Neutrophil (primary cell): ENCODE measurements at regions not wholly inside any gene's neighbourhood (a gene's known extent, or its start where the extent isn't known, plus 50 kb on each side); places are given as distances from the start of the nearest gene placed in this dataset.

Source experiments
- H3K27ac ChIP-seq: fragments of 200-600 bp; sonication (generic); 2 replicates; pipeline ENCODE4 v1.5.1; 2016; ENCODE audit warnings: mild to moderate bottlenecking, moderate library complexity
- H3K27me3 ChIP-seq: fragments of 200-600 bp; sonication (generic); 2 replicates; pipeline ENCODE4 v1.6.0; 2016; ENCODE audit warnings: mild to moderate bottlenecking
- H3K36me3 ChIP-seq: fragments of 200-600 bp; sonication (generic); 2 replicates; pipeline ENCODE4 v1.5.1; 2017
- H3K4me1 ChIP-seq, 2 experiments: fragments of 200-600 bp in 1 of 2; sonication (generic) in 1 of 2; 1 replicate in 1 of 2; 2 replicates in 1 of 2; pipeline versions ENCODE4 v1.5.1 to v1.6.1; 2013 to 2016; ENCODE audit warnings: low read depth in 1 of 2, low read length in 1 of 2, mild to moderate bottlenecking in 1 of 2, moderate library complexity in 1 of 2; ENCODE audit not compliant: control insufficient read depth in 1 of 2, insufficient read depth in 1 of 2
- H3K4me3 ChIP-seq, 2 experiments: fragments of 200-600 bp in 1 of 2; sonication (generic) in 1 of 2; 1 replicate in 1 of 2; 2 replicates in 1 of 2; pipeline ENCODE4 v1.5.1; 2013 to 2016; ENCODE audit warnings: low read depth in 1 of 2, low read length in 1 of 2, mild to moderate bottlenecking in 1 of 2, moderate library complexity in 1 of 2
- H3K9me3 ChIP-seq: fragments of 200-600 bp; sonication (generic); 2 replicates; pipeline ENCODE4 v1.5.1; 2016
- TF ChIP-seq, protein P1 (sequence below): fragments of 200-600 bp; sonication (generic); IDR thresholded peaks from 2 replicates; pipeline ENCODE4 v1.5.1; 2016; ENCODE audit warnings: antibody characterized with exemption

DNA sequence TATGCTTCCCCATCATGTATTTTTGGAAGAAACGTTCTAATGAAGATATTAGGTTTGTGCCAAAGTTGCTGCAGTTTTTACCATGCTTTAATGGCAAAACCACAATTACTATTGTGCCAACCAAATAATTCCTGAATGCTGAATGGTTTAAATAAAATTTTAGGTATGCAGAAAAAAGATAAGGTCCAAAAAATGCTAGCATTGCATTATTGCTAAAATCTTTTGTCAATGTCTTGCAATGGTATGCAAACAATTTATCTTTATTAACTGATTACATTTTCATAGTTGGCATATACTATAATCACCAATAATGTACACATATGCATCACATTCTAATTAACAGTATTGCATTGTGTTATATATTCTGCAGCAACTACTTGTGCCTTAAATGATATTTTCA lies 1657.4 kb upstream of the IGFBP7 start:
- Histone ChIP-seq H3K4me3 (no peak overlapping the region), H3K9me3 (no peaks in the 10 kb centered on the region), H3K27ac (no peak overlapping the region), H3K36me3 (no peaks in the 10 kb centered on the region), H3K4me1 (no peaks in the 10 kb centered on the region), H3K27me3 (no peaks in the 10 kb centered on the region)
- TF ChIP-seq, protein P1, sequence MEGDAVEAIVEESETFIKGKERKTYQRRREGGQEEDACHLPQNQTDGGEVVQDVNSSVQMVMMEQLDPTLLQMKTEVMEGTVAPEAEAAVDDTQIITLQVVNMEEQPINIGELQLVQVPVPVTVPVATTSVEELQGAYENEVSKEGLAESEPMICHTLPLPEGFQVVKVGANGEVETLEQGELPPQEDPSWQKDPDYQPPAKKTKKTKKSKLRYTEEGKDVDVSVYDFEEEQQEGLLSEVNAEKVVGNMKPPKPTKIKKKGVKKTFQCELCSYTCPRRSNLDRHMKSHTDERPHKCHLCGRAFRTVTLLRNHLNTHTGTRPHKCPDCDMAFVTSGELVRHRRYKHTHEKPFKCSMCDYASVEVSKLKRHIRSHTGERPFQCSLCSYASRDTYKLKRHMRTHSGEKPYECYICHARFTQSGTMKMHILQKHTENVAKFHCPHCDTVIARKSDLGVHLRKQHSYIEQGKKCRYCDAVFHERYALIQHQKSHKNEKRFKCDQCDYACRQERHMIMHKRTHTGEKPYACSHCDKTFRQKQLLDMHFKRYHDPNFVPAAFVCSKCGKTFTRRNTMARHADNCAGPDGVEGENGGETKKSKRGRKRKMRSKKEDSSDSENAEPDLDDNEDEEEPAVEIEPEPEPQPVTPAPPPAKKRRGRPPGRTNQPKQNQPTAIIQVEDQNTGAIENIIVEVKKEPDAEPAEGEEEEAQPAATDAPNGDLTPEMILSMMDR, result no peak

DNA sequence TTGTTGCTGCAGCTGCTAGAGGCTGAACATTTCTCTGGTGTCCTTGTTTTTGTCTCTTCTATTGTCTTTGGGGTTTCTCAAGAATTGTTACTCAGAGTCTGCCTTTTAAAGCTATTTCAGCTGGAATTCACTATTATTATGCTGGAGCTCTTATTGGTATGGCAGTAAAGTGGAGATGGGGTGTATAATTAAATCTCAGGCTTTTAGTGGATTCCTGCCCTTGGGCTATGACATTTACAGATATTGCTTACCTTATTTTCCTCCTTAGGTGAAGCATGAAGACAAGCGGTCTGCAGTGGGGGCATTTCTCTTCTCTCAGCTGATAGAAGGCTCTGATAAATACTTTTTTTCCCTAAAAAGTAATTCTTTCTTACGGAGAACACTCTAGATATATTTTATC lies 1656.6 kb upstream of the IGFBP7 start:
- H3K4me1 ChIP-seq, result no peaks in the 10 kb centered on the region
- H3K27me3 ChIP-seq, result no peaks in the 10 kb centered on the region
- no peaks in the 10 kb centered on the region for H3K36me3 ChIP-seq
- TF ChIP-seq, protein P1, result no peak
- H3K27ac ChIP-seq, result no peak overlapping the region
- H3K9me3 ChIP-seq, result no peaks in the 10 kb centered on the region
- no peak overlapping the region for H3K4me3 ChIP-seq

DNA sequence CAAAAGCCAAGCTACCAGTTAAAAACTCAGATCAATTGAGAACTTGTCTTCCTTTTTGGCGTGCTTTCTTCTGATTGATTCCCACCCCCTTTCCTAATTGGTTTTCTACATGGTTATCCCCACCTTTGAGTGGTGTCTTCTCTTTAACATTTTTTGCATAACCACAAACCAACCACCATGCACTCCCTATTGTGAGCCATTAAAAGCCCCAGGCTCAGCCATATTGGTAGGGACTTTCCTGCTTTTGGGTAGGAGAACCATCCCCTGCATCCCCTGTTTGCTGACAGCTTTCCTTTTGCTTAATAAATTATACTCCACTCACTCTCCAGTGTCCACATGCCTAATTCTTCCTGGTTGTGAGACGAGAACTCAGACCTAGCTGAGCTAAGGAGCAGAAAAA lies 1651.4 kb upstream of the IGFBP7 start:
- TF ChIP-seq, protein P1, result no peak
- no peak overlapping the region for H3K27ac ChIP-seq
- no peaks in the 10 kb centered on the region for H3K9me3 ChIP-seq
- no peaks in the 10 kb centered on the region for H3K27me3 ChIP-seq
- H3K36me3 ChIP-seq, result no peaks in the 10 kb centered on the region
- H3K4me3 ChIP-seq, result no peak overlapping the region
- H3K4me1 ChIP-seq, result no peaks in the 10 kb centered on the region

DNA sequence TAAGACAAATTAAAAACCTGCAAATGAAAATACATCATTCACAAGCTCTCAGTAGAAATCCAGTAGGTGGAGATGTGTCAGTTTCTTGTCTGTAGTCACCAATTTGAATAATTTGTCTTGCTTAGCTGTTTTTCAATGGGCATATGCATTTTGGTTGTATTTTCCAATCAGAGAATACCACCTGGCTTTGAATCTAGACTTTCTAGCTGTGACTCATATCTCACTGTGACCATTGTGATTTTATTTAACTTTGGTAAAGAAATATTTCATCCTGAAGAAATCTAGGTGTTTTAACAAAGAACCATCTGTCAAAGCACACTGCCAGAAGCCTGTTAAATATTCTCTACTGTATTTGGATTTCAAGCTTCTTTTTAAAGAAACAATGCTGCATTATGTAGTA lies 1650.6 kb upstream of the IGFBP7 start:
- no peaks in the 10 kb centered on the region for H3K4me1 ChIP-seq
- no peaks in the 10 kb centered on the region for H3K9me3 ChIP-seq
- no peak overlapping the region for H3K4me3 ChIP-seq
- H3K36me3 ChIP-seq, result no peaks in the 10 kb centered on the region
- TF ChIP-seq, protein P1, result no peak
- no peaks in the 10 kb centered on the region for H3K27me3 ChIP-seq
- no peak overlapping the region for H3K27ac ChIP-seq

DNA sequence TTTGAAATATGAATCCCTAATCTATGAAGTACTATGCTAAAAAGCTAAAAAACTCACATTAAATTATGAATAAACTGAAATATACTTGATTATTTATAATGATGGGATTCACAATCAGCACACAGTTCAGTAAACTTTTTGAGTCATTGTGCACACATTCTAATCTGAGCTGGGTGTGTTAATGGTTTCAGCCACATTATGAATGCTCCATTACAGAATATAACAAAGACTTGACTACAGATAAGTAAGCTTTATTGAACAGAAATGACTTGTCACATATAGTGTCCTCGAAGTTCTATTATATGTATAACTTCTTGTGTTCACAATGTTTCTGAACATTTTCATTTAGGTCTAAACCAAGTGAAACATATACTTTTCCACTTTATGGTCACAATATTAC lies 1649.9 kb upstream of the IGFBP7 start:
- TF ChIP-seq, protein P1, result no peak
- H3K4me1 ChIP-seq, result no peaks in the 10 kb centered on the region
- H3K4me3 ChIP-seq, result no peak overlapping the region
- H3K27ac ChIP-seq, result no peak overlapping the region
- H3K9me3 ChIP-seq, result no peaks in the 10 kb centered on the region
- H3K27me3 ChIP-seq, result no peaks in the 10 kb centered on the region
- no peaks in the 10 kb centered on the region for H3K36me3 ChIP-seq

DNA sequence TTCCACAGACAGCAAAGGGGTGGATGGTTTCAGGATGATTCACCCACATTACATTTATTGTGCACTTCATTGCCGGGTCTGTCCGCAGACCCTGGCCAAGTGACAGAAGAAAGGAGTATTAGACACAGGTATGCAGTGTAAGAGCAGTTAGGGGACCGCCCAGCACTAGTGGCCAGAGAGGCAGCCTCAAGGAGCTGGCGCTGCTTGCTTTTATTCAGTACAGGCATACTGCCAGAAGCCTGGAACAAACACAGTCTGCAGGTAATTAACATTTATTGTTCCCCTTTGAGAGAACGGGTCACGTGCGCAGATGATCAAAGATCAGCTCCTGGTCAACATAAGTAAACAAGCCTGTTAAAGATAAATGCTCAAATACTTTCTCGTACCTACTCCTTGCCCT lies 1639.0 kb upstream of the IGFBP7 start:
- Histone ChIP-seq H3K27ac (no peak overlapping the region), H3K4me3 (no peak overlapping the region), H3K27me3 (no peaks in the 10 kb centered on the region), H3K4me1 (no peaks in the 10 kb centered on the region), H3K36me3 (no peaks in the 10 kb centered on the region), H3K9me3 (no peaks in the 10 kb centered on the region)
- TF ChIP-seq, protein P1, result no peak
